GM12864 (cell line): ENCODE measurements at regions not wholly inside any gene's neighbourhood (a gene's known extent, or its start where the extent isn't known, plus 50 kb on each side); places are given as distances from the start of the nearest gene placed in this dataset.

ENCODE experiments used
- DNase-seq: peaks from one replicate; pipeline ENCODE4 v3.0.0-alpha.2; 2011; ENCODE audit warnings: low read depth
- H3K4me3 ChIP-seq: 2 replicates; pipeline ENCODE4 v1.5.1; 2011; ENCODE audit warnings: mild to moderate bottlenecking, low read depth, low read length, control low read depth
- TF ChIP-seq, protein P1 (sequence below): IDR thresholded peaks from 2 replicates; pipeline ENCODE4 v1.5.1; 2011; ENCODE audit warnings: low read depth, mild to moderate bottlenecking, moderate library complexity, low read length, control low read depth, inconsistent platforms; ENCODE audit errors: missing control alignments

GRCh38 chr12:81956468-81956860, 197.3 kb upstream of the PPFIA2 start:
- H3K4me3 ChIP-seq: no peak overlapping the region
- TF ChIP-seq, protein P1, sequence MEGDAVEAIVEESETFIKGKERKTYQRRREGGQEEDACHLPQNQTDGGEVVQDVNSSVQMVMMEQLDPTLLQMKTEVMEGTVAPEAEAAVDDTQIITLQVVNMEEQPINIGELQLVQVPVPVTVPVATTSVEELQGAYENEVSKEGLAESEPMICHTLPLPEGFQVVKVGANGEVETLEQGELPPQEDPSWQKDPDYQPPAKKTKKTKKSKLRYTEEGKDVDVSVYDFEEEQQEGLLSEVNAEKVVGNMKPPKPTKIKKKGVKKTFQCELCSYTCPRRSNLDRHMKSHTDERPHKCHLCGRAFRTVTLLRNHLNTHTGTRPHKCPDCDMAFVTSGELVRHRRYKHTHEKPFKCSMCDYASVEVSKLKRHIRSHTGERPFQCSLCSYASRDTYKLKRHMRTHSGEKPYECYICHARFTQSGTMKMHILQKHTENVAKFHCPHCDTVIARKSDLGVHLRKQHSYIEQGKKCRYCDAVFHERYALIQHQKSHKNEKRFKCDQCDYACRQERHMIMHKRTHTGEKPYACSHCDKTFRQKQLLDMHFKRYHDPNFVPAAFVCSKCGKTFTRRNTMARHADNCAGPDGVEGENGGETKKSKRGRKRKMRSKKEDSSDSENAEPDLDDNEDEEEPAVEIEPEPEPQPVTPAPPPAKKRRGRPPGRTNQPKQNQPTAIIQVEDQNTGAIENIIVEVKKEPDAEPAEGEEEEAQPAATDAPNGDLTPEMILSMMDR: no peak
- DNase-seq: no peak

DNA sequence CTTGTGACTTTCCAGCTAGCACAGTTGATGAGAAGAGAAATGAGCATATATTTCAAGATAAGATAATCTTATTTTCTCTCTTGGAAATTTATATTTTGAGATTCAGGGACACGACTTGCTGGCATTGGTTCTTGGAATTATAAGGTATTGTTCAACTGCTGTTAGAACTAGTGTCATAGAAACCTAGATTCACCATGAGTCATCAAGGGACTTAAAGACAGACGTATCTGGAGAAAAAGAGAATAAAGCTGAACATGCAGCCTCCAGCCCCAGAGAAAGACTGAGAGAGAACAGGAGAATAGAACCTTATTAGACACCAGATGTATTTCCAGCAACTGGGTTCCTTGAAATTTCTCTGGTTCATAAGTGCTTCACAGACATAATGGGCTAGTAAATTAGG, 194.4 kb upstream of the PPFIA2 start:
- no peak for DNase-seq
- TF ChIP-seq, protein P1: no peak
- H3K4me3 ChIP-seq: no peak overlapping the region

- TF ChIP-seq, protein P1: no peak
- H3K4me3 ChIP-seq: no peak overlapping the region
- DNase-seq: no peak
Observed at GRCh38 chr12:81950871-81951270, 191.7 kb upstream of the PPFIA2 start.

- DNase-seq: no peak
- H3K4me3 ChIP-seq: no peak overlapping the region
- TF ChIP-seq, protein P1: no peak
Observed at GRCh38 chr12:81949841-81950308, 190.7 kb upstream of the PPFIA2 start.

DNA sequence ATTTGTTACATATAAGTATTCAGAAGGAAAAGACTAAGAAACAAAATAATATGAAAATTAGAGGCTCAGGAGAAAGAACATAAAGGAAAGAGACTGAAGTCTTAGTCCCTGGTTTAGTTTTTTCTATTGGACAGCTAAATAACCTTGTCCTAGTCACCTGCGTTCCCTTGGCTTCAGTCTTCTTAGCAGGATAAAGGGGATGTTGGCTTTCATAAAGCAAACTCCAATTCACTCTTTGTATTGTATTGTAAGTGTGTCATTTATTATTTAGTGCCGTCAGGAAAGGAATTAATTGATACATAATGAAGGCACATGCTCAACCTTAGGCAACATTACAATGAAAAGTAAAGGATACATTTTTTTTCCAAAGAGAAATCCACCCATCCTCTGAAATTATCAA, 190.3 kb upstream of the PPFIA2 start:
- DNase-seq: no peak
- H3K4me3 ChIP-seq: no peak overlapping the region
- TF ChIP-seq, protein P1: no peak

DNA sequence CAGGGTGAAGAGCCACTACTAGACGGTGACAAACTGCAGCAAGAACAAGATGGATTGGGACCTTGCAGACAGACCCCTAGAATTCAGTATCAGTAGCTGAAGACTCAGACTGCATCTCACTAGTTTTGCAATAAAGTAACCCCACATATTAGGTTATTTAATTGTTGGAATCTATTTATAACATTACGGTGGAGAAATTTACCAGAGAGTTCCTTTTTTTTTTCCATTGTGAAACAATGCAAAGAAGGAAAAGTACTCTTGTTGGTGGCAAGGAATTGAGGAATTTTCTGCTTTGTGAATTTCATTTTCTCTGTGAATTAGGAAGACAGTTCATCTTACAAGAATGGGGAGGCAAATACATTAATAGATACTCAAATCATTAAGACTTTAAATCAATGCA, 185.7 kb upstream of the PPFIA2 start:
- TF ChIP-seq, protein P1: no peak
- DNase-seq: no peak

DNA sequence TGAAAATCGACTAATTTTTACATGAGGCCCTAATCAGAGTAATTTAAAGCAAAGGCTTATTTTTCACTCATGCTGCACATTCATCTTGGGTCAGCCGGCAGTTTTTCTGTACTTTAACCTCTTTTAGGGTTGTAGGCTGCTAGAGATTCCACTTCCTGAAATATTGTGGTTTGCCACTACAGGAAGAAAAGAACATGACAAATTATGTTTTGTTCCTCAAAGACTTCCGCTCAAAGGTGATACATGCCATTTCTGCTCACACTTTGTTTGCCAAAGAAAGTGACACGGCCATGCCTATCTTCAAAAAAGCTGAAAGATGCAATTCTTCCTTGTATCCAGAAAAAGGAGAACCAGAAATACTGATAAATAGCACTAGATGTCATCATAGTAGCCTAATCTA, 183.4 kb upstream of the PPFIA2 start:
- no peak for DNase-seq
- TF ChIP-seq, protein P1: no peak
- no peak overlapping the region for H3K4me3 ChIP-seq

More for the DNA sequence above, 185.7 kb upstream of the PPFIA2 start:
- H3K4me3 ChIP-seq: no peak overlapping the region
